ENCODE measurements at regions not wholly inside any gene's neighbourhood (a gene's known extent, or its start where the extent isn't known, plus 50 kb on each side); places are given as distances from the start of the nearest gene placed in this dataset.

- no peaks in the 10 kb centered on the region for H3K9me2 ChIP-seq (ENCODE audit: insufficient read depth)
- no peaks in the 10 kb centered on the region for H3K9me3 ChIP-seq (ENCODE audit: insufficient read depth, low read depth)
- no peak for TF ChIP-seq EZH2 (IDR thresholded peaks at IDR 0.05; ENCODE audit: low read depth)
- no peak for TF ChIP-seq CTCF (conservative IDR thresholded peaks at IDR 0.05)
- ChIA-PET POLR2A (ENCODE audit: unreplicated experiment) (no interaction called here), CTCF (no interaction called here)
- no peak overlapping the region for H3K4me3 ChIP-seq
- H4K20me1 ChIP-seq (ENCODE audit: insufficient read depth) = no peaks in the 10 kb centered on the region
- H3K4me2 ChIP-seq = no peak overlapping the region
- no peaks in the 10 kb centered on the region for H3K27me3 ChIP-seq (ENCODE audit: insufficient read depth, low read depth)
- no peaks in the 10 kb centered on the region for H3K79me2 ChIP-seq (ENCODE audit: low read depth)
- no peak overlapping the region for H3K27ac ChIP-seq
- no peaks in the 10 kb centered on the region for H3K4me1 ChIP-seq (replicated peaks; ENCODE audit: insufficient read depth)
- H3F3A ChIP-seq (ENCODE audit: insufficient read depth, low read depth) = no peaks in the 10 kb centered on the region
- no peak for DNase-seq
- no peaks in the 10 kb centered on the region for H3K36me3 ChIP-seq (ENCODE audit: low read depth)
- no TSS peak for BruUV-seq (replicated peaks)
- intact Hi-C loops (cut with micrococcal nuclease; ENCODE audit: unreplicated experiment) = no loop called here
- no peak overlapping the region for H2AFZ ChIP-seq
Measured at GRCh38 chr6:88302769-88303225, 136.7 kb upstream of the CNR1 start.

GRCh38 chr6:88301888-88302768 is 136.0 kb upstream of the CNR1 start:
- H3K4me2 ChIP-seq = no peak overlapping the region
- H3K27ac ChIP-seq = no peak overlapping the region
- no peaks in the 10 kb centered on the region for H3K36me3 ChIP-seq (ENCODE audit: low read depth)
- ChIA-PET POLR2A (ENCODE audit: unreplicated experiment) (no interaction called here), CTCF (no interaction called here)
- no peak for DNase-seq
- no peaks in the 10 kb centered on the region for H4K20me1 ChIP-seq (ENCODE audit: insufficient read depth)
- no peaks in the 10 kb centered on the region for H3K79me2 ChIP-seq (ENCODE audit: low read depth)
- no peak overlapping the region for H3K4me3 ChIP-seq
- no peak overlapping the region for H2AFZ ChIP-seq
- H3K27me3 ChIP-seq (ENCODE audit: insufficient read depth, low read depth) = no peaks in the 10 kb centered on the region
- no peaks in the 10 kb centered on the region for H3F3A ChIP-seq (ENCODE audit: insufficient read depth, low read depth)
- TF ChIP-seq EZH2 (IDR thresholded peaks at IDR 0.05; ENCODE audit: low read depth) (no peak), CTCF (conservative IDR thresholded peaks at IDR 0.05) (no peak)
- intact Hi-C loops (cut with micrococcal nuclease; ENCODE audit: unreplicated experiment) = no loop called here
- no peaks in the 10 kb centered on the region for H3K9me2 ChIP-seq (ENCODE audit: insufficient read depth)
- BruUV-seq (replicated peaks) = no TSS peak
- H3K9me3 ChIP-seq (ENCODE audit: insufficient read depth, low read depth) = no peaks in the 10 kb centered on the region
- H3K4me1 ChIP-seq (replicated peaks; ENCODE audit: insufficient read depth) = no peaks in the 10 kb centered on the region

- BruUV-seq (replicated peaks) = no TSS peak
- DNase-seq = no peak
- POLR2A ChIA-PET (ENCODE audit: unreplicated experiment) = no interaction called here
Measured at GRCh38 chr6:88301256-88301655, 135.1 kb upstream of the CNR1 start.

More at GRCh38 chr6:88301256-88301655, 135.1 kb upstream of the CNR1 start:
- no peak overlapping the region for H3K4me3 ChIP-seq
- H3K36me3 ChIP-seq (ENCODE audit: low read depth) = no peaks in the 10 kb centered on the region
- H3K4me2 ChIP-seq = no peak overlapping the region
- H3K79me2 ChIP-seq (ENCODE audit: low read depth) = no peaks in the 10 kb centered on the region
- no peaks in the 10 kb centered on the region for H3K9me2 ChIP-seq (ENCODE audit: insufficient read depth)
- CTCF ChIA-PET = no interaction called here
- intact Hi-C loops (cut with micrococcal nuclease; ENCODE audit: unreplicated experiment) = no loop called here
- H3K27me3 ChIP-seq (ENCODE audit: insufficient read depth, low read depth) = no peaks in the 10 kb centered on the region
- TF ChIP-seq CTCF (conservative IDR thresholded peaks at IDR 0.05) = no peak
- no peak for TF ChIP-seq EZH2 (IDR thresholded peaks at IDR 0.05; ENCODE audit: low read depth)
- no peak overlapping the region for H2AFZ ChIP-seq
- H3K9me3 ChIP-seq (ENCODE audit: insufficient read depth, low read depth) = no peaks in the 10 kb centered on the region
- no peak overlapping the region for H3K27ac ChIP-seq
- no peaks in the 10 kb centered on the region for H3F3A ChIP-seq (ENCODE audit: insufficient read depth, low read depth)
- no peaks in the 10 kb centered on the region for H4K20me1 ChIP-seq (ENCODE audit: insufficient read depth)
- no peaks in the 10 kb centered on the region for H3K4me1 ChIP-seq (replicated peaks; ENCODE audit: insufficient read depth)
